Chondrocyte (in vitro differentiated cells): ENCODE measurements at regions not wholly inside any gene's neighbourhood (a gene's known extent, or its start where the extent isn't known, plus 50 kb on each side); places are given as distances from the start of the nearest gene placed in this dataset.

Experiments
- DNase-seq: peaks from one replicate; pipeline ENCODE4 v3.0.0; 2021; ENCODE audit warnings: mixed read lengths, low spot score
- H3K27ac Mint-ChIP-seq: one replicate; pipeline ENCODE4 v1.8.0; 2021; ENCODE audit warnings: mild to moderate bottlenecking, moderate library complexity, mixed read lengths; ENCODE audit not compliant: unreplicated experiment
- H3K27me3 Mint-ChIP-seq: 2 replicates; pipeline ENCODE4 v1.8.0; 2021; ENCODE audit warnings: low read depth, mixed read lengths
- H3K36me3 Mint-ChIP-seq: 2 replicates; pipeline ENCODE4 v1.8.0; 2021; ENCODE audit warnings: low read depth, mixed read lengths
- H3K4me1 Mint-ChIP-seq: 2 replicates; pipeline ENCODE4 v1.8.0; 2021; ENCODE audit warnings: low read depth, mild to moderate bottlenecking, mixed read lengths
- H3K4me3 Mint-ChIP-seq: one replicate; pipeline ENCODE4 v1.8.0; 2021; ENCODE audit warnings: mild to moderate bottlenecking, moderate library complexity, mixed read lengths; ENCODE audit not compliant: unreplicated experiment
- H3K9me3 Mint-ChIP-seq: 2 replicates; pipeline ENCODE4 v1.8.0; 2021; ENCODE audit warnings: low read depth, mixed read lengths
- CTCF ChIP-seq: fragments of 200-600 bp; sonication (generic); IDR thresholded peaks from 2 replicates; pipeline ENCODE4 v1.5.0; 2021; ENCODE audit warnings: antibody characterized with exemption, mild to moderate bottlenecking, moderate library complexity

- H3K27ac Mint-ChIP-seq: no peak overlapping the region
- H3K4me1 Mint-ChIP-seq: peaks cover 12% of the 10 kb centered on the region
- no peaks in the 10 kb centered on the region for H3K9me3 Mint-ChIP-seq
- no peak for DNase-seq
- TF ChIP-seq CTCF: no peak
- no peaks in the 10 kb centered on the region for H3K27me3 Mint-ChIP-seq
- H3K4me3 Mint-ChIP-seq: no peak overlapping the region
- H3K36me3 Mint-ChIP-seq: no peaks in the 10 kb centered on the region
Measured at GRCh38 chr1:94609619-94610018, 68.1 kb upstream of the F3 start.

- H3K4me1 Mint-ChIP-seq: peaks cover 5% of the 10 kb centered on the region
- no peaks in the 10 kb centered on the region for H3K9me3 Mint-ChIP-seq
- no peak for DNase-seq
- no peak overlapping the region for H3K4me3 Mint-ChIP-seq
- H3K27me3 Mint-ChIP-seq: no peaks in the 10 kb centered on the region
- H3K36me3 Mint-ChIP-seq: no peaks in the 10 kb centered on the region
- no peak overlapping the region for H3K27ac Mint-ChIP-seq
- no peak for TF ChIP-seq CTCF
Measured at GRCh38 chr1:94608852-94609530, 67.4 kb upstream of the F3 start.

- peaks cover 3% of the 10 kb centered on the region for H3K4me1 Mint-ChIP-seq
- peaks cover 1% of the 10 kb centered on the region for H3K36me3 Mint-ChIP-seq
- H3K27me3 Mint-ChIP-seq: no peaks in the 10 kb centered on the region
- no peak overlapping the region for H3K27ac Mint-ChIP-seq
- no peak for DNase-seq
- no peak overlapping the region for H3K4me3 Mint-ChIP-seq
- no peaks in the 10 kb centered on the region for H3K9me3 Mint-ChIP-seq
- no peak for TF ChIP-seq CTCF
Measured at GRCh38 chr1:94608142-94608851, 66.7 kb upstream of the F3 start.

DNA sequence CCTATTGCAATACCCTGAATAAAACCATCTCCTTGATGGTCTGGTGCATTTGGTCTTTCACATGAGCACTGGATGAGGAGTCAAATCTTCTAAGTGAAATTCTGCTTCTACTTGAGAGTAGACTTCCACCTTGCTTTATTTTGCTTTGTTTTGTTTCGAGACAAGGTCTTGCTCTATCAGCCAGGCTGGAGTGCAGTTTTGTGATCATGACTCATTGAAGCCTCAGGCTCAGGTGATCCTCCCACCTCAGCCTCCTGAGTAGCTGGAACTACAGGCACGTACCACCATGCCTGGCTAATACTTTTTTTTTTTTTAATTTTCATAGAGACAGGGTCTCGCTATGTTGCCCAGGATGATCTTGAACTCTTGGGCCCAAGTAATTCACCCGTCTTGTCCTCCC is 65.8 kb upstream of the F3 start:
- Mint-ChIP-seq H3K4me3 (no peak overlapping the region), H3K36me3 (peaks cover 1% of the 10 kb centered on the region), H3K9me3 (no peaks in the 10 kb centered on the region)

DNA sequence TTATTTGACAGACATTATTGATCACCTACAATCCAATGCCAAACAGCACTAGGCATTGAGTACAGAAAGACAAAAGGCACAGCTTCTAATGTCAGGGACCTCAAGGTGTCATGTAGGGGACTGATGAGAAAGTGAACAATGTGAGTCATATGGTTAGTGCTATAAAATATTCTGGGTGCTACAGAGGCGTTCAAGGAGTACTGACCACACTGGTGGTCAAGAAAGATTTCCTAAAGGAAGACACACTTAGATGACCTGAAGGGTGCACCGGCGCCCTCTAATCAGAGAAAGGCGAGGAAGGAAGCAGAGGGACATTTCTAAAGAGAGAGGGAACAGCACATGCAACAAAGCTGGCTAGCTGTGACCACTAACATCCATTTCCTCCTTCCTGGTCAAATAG is 64.9 kb upstream of the F3 start:
- Mint-ChIP-seq H3K27me3 (no peaks in the 10 kb centered on the region), H3K4me3 (no peak overlapping the region), H3K9me3 (no peaks in the 10 kb centered on the region), H3K4me1 (no peaks in the 10 kb centered on the region), H3K36me3 (peaks cover 1% of the 10 kb centered on the region), H3K27ac (no peak overlapping the region)
- DNase-seq: no peak
- no peak for TF ChIP-seq CTCF

More for the DNA sequence above, 65.8 kb upstream of the F3 start:
- Mint-ChIP-seq H3K4me1 (no peaks in the 10 kb centered on the region), H3K27ac (no peak overlapping the region), H3K27me3 (no peaks in the 10 kb centered on the region)
- no peak for TF ChIP-seq CTCF
- no peak for DNase-seq
